ENCODE measurements at regions not wholly inside any gene's neighbourhood (a gene's known extent, or its start where the extent isn't known, plus 50 kb on each side); places are given as distances from the start of the nearest gene placed in this dataset.

GRCh38 chr1:106705971-106706370, 350.5 kb upstream of the PRMT6 start:
- no peak overlapping the region for H3K4me3 ChIP-seq
- no peaks in the 10 kb centered on the region for H3K27me3 ChIP-seq
- TF ChIP-seq CTCF (IDR thresholded peaks at IDR 0.05), result no peak
- H3K36me3 ChIP-seq, result no peaks in the 10 kb centered on the region
- no peaks in the 10 kb centered on the region for H3K9me3 ChIP-seq
- no peaks in the 10 kb centered on the region for H3K4me1 ChIP-seq
- DNase-seq (ENCODE audit: low spot score), result no peak
- no peak overlapping the region for H3K27ac ChIP-seq

GRCh38 chr1:106717591-106717990, 338.9 kb upstream of the PRMT6 start:
- Histone ChIP-seq H3K9me3 (no peaks in the 10 kb centered on the region), H3K36me3 (no peaks in the 10 kb centered on the region), H3K27me3 (no peaks in the 10 kb centered on the region), H3K4me3 (no peak overlapping the region), H3K4me1 (no peaks in the 10 kb centered on the region), H3K27ac (no peak overlapping the region)
- no peak for DNase-seq (ENCODE audit: low spot score)
- TF ChIP-seq CTCF (IDR thresholded peaks at IDR 0.05), result no peak

- H3K27ac ChIP-seq, result no peak overlapping the region
- no peaks in the 10 kb centered on the region for H3K4me1 ChIP-seq
- H3K4me3 ChIP-seq, result no peak overlapping the region
- no peak for TF ChIP-seq CTCF (IDR thresholded peaks at IDR 0.05)
- H3K27me3 ChIP-seq, result no peaks in the 10 kb centered on the region
- DNase-seq (ENCODE audit: low spot score), result no peak
- no peaks in the 10 kb centered on the region for H3K36me3 ChIP-seq
- peaks cover 0 to 11% of the 10 kb centered on the region in 2 donors for H3K9me3 ChIP-seq
Measured at GRCh38 chr1:106721790-106722189, 334.7 kb upstream of the PRMT6 start.

GRCh38 chr1:106722466-106722865, 334.0 kb upstream of the PRMT6 start:
- DNase-seq (ENCODE audit: low spot score), result no peak
- no peak overlapping the region for H3K4me3 ChIP-seq
- no peak for TF ChIP-seq CTCF (IDR thresholded peaks at IDR 0.05)
- H3K9me3 ChIP-seq, result peaks cover 0 to 11% of the 10 kb centered on the region in 2 donors
- H3K4me1 ChIP-seq, result no peaks in the 10 kb centered on the region
- H3K36me3 ChIP-seq, result no peaks in the 10 kb centered on the region
- H3K27me3 ChIP-seq, result no peaks in the 10 kb centered on the region
- H3K27ac ChIP-seq, result no peak overlapping the region

GRCh38 chr1:106727171-106727570, 329.3 kb upstream of the PRMT6 start:
- no peak overlapping the region for H3K4me3 ChIP-seq
- no peak for TF ChIP-seq CTCF (IDR thresholded peaks at IDR 0.05)
- H3K4me1 ChIP-seq, result no peaks in the 10 kb centered on the region
- H3K9me3 ChIP-seq, result peaks cover 0 to 11% of the 10 kb centered on the region in 2 donors
- H3K36me3 ChIP-seq, result no peaks in the 10 kb centered on the region
- H3K27ac ChIP-seq, result no peak overlapping the region
- no peak for DNase-seq (ENCODE audit: low spot score)
- H3K27me3 ChIP-seq, result no peaks in the 10 kb centered on the region

- no peak for TF ChIP-seq CTCF (IDR thresholded peaks at IDR 0.05)
- Histone ChIP-seq H3K27ac (no peak overlapping the region), H3K4me3 (no peak overlapping the region), H3K36me3 (no peaks in the 10 kb centered on the region), H3K27me3 (no peaks in the 10 kb centered on the region), H3K9me3 (no peaks in the 10 kb centered on the region), H3K4me1 (no peaks in the 10 kb centered on the region)
- DNase-seq (ENCODE audit: low spot score), result no peak
Measured at GRCh38 chr1:106746448-106747085, 309.9 kb upstream of the PRMT6 start.

Measured in right atrium auricular region (tissue), 2 donors.